NCI-H774 (cell line): ENCODE measurements at regions not wholly inside any gene's neighbourhood (a gene's known extent, or its start where the extent isn't known, plus 50 kb on each side); places are given as distances from the start of the nearest gene placed in this dataset.
A peak's percentile ranks its signal among the peaks of the same experiment; 100 is the strongest.

Experiments used
- DNase-seq: peaks from one replicate; lab custom pipeline; 2025; lab: John Stamatoyannopoulos, UW

- no peak for DNase-seq
Measured at GRCh38 chr17:33976831-33977230, 278.3 kb upstream of the CCL2 start.

- DNase-seq: no peak
Measured at GRCh38 chr17:33977729-33978514, 277.2 kb upstream of the CCL2 start.

DNA sequence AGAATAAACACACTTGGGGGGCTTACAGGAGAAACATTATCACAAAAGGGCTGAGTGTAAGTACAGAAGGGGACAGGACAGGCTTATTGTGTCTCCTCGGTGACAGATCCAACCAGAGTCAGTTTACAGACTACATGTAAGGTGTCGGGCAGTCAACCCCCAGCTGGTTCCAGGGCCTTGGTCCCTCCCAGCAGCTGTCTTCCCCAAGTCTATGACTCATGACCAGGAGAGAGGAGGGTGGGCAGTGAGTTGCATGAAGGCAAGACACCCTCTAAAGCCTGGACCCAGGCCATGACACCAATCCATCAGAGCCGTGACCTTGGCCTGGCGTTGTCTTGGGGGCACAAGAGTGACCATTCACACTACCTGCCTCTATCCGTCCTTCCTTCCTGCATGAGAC, 276.2 kb upstream of the CCL2 start:
- DNase-seq: no peak

DNA sequence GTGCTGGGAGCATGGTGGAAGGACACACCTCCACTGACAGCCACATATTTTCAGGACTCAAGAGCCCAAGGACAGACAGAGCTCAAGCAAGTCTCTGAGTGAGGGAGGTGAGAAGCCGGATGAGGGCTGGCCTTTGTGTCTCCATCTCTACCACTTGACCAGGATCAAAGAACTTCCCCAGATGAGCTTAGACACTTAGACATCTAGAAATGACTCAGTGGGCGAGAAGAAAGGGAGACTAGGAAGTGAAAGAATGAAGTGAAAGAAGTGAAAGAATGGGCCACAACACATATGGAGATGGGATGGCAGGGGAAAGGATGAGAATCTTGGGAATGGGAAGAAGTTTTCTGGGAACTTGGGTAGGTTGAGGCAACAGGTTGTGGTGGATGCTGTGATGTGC, 274.9 kb upstream of the CCL2 start:
- no peak for DNase-seq

GRCh38 chr17:33981711-33982601, 273.1 kb upstream of the CCL2 start:
- peak; percentile 96 for DNase-seq

- peak; percentile 84 for DNase-seq
Measured at GRCh38 chr17:33982909-33983308, 272.2 kb upstream of the CCL2 start.

DNA sequence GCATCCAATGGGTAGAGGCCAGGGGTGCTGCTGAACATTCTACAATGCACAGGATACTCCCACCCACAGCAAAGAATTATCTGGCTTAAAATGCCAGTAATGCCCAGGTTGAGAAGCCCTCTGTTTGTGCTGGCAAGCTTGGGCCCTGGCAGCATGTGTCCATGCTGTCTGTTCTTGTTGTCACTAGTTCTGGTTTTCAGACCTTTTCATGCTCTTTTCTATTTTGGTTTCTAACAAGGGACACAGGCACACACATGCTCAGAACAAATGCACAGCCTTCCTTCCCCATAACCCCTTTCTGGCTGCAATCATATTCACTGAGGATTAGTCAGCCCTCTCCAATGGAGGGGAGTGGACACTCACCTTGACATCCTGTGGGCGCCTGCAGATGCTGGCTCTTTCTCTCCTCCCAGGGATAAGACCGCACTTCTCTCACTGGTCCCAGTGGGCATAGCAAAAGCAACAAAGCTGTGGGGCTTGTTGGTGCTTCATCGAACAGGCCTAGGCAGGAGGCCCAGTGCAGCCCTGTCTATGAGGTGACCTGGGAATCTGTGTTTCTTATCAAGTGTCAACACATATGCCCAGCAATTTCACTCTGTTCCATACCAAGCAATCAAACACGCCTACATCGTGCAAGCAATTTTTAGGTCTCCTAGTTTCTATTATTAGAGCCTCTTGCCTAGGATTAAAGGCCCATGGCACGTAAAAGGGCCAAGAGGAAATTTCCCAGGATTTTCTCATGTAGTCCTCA, 271.1 kb upstream of the CCL2 start:
- DNase-seq: no peak

GRCh38 chr17:33986088-33986487, 269.0 kb upstream of the CCL2 start:
- DNase-seq: no peak

GRCh38 chr17:33986566-33986965, 268.5 kb upstream of the CCL2 start:
- no peak for DNase-seq

DNA sequence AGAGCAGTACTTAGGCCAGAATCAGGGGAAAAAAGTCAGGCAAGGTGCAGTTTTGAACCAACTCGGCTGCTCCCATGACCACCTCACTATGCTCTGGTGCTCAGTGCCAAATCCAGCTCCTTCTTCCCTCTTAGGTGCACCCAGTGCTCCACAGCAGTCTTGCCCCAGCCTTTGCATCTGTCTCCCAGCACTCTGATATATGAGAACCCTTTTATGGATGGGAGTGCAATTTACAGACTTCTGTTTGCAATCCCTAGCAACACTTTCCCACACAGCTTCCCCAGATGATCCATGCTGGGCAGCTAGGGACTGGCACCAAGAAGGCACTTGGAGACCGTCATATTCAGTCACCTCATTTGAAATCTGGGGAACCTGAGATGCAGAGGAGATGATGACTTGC, 267.9 kb upstream of the CCL2 start:
- no peak for DNase-seq

GRCh38 chr17:33989361-33990148, 265.5 kb upstream of the CCL2 start:
- DNase-seq: no peak

DNA sequence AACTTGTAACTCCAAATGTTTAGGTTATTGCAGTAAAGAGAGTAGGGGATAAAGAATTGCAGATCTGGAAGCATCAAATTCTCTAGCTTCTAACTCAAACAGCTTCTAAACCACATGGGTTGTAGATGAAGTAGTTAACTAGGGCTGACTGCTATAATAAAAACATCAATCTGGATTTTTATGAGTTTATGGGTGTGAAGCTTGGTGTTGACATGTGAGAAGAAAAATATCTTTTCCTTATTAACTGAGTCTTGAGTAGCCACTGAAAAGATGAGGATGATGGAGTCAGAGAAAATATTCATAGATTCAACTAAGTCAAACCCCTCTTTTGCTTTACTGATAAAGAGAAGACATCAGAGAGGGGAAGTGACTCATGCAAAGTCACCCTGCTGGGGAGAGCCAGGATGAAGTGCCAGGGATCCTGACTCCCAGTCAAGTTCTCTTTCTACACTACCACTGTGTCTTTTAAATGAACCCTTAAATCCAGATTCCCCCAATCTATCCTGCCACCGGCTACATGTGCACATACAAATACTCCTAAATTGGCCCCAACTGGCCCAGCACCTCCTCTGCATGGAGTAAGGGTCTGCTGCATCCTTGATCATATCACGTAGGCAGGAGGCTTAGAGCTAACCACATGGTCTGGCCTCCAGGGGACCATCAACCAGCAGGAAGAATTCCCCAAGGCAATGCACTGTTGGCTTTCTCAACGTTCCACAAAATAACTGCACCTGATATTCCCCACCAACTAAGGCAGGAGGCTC, 264.0 kb upstream of the CCL2 start:
- DNase-seq: no peak

DNA sequence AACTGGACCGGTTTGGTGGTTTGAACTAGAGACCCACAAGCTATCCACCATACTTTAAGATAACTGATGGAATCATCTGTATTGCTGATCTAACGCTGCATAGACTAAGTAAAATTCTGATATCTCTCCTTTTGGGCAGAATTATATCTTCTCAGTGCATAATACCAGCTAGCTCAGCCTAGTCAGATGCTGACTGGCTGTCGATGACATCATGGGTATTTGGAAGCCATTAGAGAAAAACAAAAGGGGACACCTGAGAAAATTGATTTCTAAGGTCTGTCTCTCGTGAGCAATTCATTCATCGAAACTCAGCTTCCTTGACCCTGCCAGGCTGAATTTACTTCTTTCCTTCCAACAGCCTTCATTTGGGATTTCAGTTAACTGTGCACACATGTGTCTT, 263.0 kb upstream of the CCL2 start:
- DNase-seq: no peak

- DNase-seq: no peak
Measured at GRCh38 chr17:34000639-34001038, 254.4 kb upstream of the CCL2 start.

DNA sequence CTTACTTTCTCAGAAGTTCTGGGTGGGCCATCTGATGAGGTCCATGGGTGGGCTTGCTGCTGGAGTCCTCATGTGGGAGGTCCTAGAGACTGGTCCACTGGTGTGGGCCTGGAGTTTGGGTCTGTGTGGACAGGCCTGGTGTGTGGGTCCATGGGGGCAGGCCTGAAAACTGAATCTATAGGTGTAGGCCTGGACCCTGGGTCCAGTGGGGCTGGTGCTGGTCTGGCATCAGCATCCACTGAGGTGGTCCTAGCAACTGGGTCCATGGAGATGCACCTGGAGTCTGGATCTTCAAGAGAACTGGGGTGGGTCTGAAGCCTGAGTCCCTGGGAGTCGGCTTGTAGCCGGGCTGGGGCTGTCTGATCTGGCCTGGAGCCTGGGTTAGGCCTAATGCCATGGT, 253.8 kb upstream of the CCL2 start:
- no peak for DNase-seq

GRCh38 chr17:34006126-34006525, 249.0 kb upstream of the CCL2 start:
- no peak for DNase-seq

- DNase-seq: no peak
Measured at GRCh38 chr17:34008125-34008524, 247.0 kb upstream of the CCL2 start.

DNA sequence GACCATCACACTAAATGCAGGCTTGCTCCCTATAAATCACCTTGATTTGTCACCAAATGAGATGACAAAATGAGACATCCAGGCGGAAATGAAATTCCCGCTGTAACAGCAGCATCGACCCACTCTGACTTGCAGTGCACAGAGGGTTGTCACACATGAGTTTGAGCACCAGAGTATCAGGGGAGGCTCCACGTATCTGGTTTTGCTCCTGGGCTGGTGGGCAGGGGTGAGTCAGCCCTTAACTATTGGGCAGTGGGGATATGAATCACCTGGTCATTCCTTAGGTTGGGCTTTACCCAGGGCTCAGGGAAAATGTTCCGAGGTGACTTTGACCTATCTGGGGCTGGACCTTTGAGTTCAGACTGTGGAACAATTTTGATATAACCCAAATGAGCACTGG, 245.2 kb upstream of the CCL2 start:
- DNase-seq: no peak

DNA sequence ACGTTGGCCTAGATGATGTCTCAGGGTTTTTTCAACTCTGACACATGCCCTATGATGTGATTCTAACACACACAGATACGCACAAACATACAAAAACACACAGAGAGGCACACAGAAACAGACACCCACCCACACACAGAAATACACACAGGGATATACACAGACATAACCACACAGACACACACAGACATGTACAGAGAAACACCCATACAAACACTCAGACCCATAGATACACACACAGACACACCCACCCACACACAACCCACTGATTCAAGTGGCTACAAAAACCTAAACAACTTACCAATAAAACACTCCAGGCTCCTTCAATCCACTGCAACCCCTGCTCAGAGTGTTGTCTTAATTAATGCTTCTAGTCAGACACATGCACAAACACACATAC, 244.6 kb upstream of the CCL2 start:
- DNase-seq: no peak

DNA sequence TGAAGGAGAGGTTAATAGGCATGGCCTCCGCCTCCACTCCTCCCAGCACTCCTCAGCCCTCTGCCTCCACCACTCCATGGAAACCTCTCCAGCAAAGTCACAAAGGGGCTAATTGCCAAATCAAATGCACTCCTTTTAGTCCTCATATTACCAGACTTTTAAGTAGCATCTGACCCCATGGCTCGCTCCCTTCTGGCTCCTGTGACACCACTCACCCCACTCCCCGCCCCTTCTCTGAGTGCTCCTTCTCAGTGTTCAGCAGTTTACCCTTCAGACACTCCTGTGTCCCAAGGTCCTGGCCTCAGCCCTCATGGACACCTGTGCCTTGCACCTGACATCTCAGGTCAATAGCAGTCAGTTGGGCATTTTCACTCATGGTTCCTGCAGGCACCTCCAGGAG, 243.5 kb upstream of the CCL2 start:
- DNase-seq: no peak
